Keratinocyte (primary cell): ENCODE measurements at regions not wholly inside any gene's neighbourhood (a gene's known extent, or its start where the extent isn't known, plus 50 kb on each side); places are given as distances from the start of the nearest gene placed in this dataset.
A peak's percentile ranks its signal among the peaks of the same experiment; 100 is the strongest.

Experiments
- DNase-seq: peaks from one replicate; pipeline ENCODE4 v3.0.0-alpha.2; 2011; ENCODE audit warnings: low read depth, missing footprints, low spot score
- FAIRE-seq: peaks from 2 replicates; lab custom pipeline; 2011; peaks lifted over from hg19 to GRCh38; lab: Jason Lieb, UNC
- H2AFZ ChIP-seq: 2 replicates; pipeline ENCODE4 v1.6.0; 2012; ENCODE audit warnings: low read length, control low read depth, inconsistent platforms; ENCODE audit not compliant: control insufficient read depth
- H3K27ac ChIP-seq: 2 replicates; pipeline ENCODE4 v1.5.1; 2011; ENCODE audit warnings: low read length; ENCODE audit not compliant: control insufficient read depth, insufficient read depth
- H3K27me3 ChIP-seq: 3 replicates; pipeline ENCODE4 v1.6.0; 2011; ENCODE audit warnings: low read length; ENCODE audit not compliant: control insufficient read depth, insufficient read depth; ENCODE audit errors: extremely low read depth
- H3K36me3 ChIP-seq, 2 experiments: 2 replicates in 1 of 2; 3 replicates in 1 of 2; pipeline ENCODE4 v1.5.1; 2011; ENCODE audit warnings: low read length in 2 of 2, mild to moderate bottlenecking in 1 of 2; ENCODE audit not compliant: control insufficient read depth in 2 of 2, insufficient read depth in 2 of 2; ENCODE audit errors: extremely low read depth in 1 of 2
- H3K4me1 ChIP-seq: 3 replicates; pipeline ENCODE4 v1.5.1; 2011; ENCODE audit warnings: low read length; ENCODE audit not compliant: control insufficient read depth, insufficient read depth; ENCODE audit errors: extremely low read depth
- H3K4me2 ChIP-seq: 3 replicates; pipeline ENCODE4 v1.6.0; 2011; ENCODE audit warnings: low read depth, low read length; ENCODE audit not compliant: control insufficient read depth, insufficient read depth; ENCODE audit errors: extremely low read depth
- H3K4me3 ChIP-seq, 3 experiments: fragments of 200-600 bp in 1 of 3; sonication (generic) in 1 of 3; 2 replicates in 2 of 3; 3 replicates in 1 of 3; pipeline ENCODE4 v1.5.1; 2011 to 2016; ENCODE audit warnings: low read length in 3 of 3, mild to moderate bottlenecking in 3 of 3, control low read depth in 2 of 3, inconsistent platforms in 1 of 3, low read depth in 1 of 3, mixed read lengths in 1 of 3, mixed run types in 1 of 3, moderate library complexity in 1 of 3; ENCODE audit not compliant: control insufficient read depth in 2 of 3, insufficient read depth in 2 of 3; ENCODE audit errors: extremely low read depth in 1 of 3
- H3K79me2 ChIP-seq: 2 replicates; pipeline ENCODE4 v1.6.0; 2012; ENCODE audit warnings: low read length; ENCODE audit not compliant: control insufficient read depth, insufficient read depth
- H3K9ac ChIP-seq: 3 replicates; pipeline ENCODE4 v1.6.0; 2011; ENCODE audit warnings: low read length; ENCODE audit not compliant: control insufficient read depth, insufficient read depth; ENCODE audit errors: extremely low read depth
- H3K9me1 ChIP-seq: 3 replicates; pipeline ENCODE4 v1.6.0; 2011; ENCODE audit warnings: low read length; ENCODE audit not compliant: control insufficient read depth, insufficient read depth; ENCODE audit errors: extremely low read depth
- H3K9me3 ChIP-seq: 2 replicates; pipeline ENCODE4 v1.5.1; 2012; ENCODE audit warnings: low read depth, low read length; ENCODE audit not compliant: control insufficient read depth
- H4K20me1 ChIP-seq: 3 replicates; pipeline ENCODE4 v1.6.0; 2011; ENCODE audit warnings: low read length; ENCODE audit not compliant: control insufficient read depth, insufficient read depth; ENCODE audit errors: extremely low read depth
- CTCF ChIP-seq, 3 experiments: IDR thresholded peaks in 1 of 3; conservative IDR thresholded peaks in 1 of 3; optimal IDR thresholded peaks in 1 of 3; 2 replicates in 2 of 3; 3 replicates in 1 of 3; pipeline versions ENCODE3 to v1.5.1; 2011; ENCODE audit warnings: low read length in 3 of 3, mild to moderate bottlenecking in 3 of 3, moderate library complexity in 2 of 3, control low read depth in 1 of 3, inconsistent platforms in 1 of 3; ENCODE audit not compliant: insufficient read depth in 2 of 3; ENCODE audit errors: extremely low read depth in 1 of 3
- EZH2 ChIP-seq: IDR thresholded peaks from one replicate; pipeline ENCODE4 v1.6.1; 2012; ENCODE audit warnings: inconsistent platforms, mild to moderate bottlenecking, low read length, moderate library complexity
- dilution Hi-C: fragments of 300-500 bp; cut with MboI; formaldehyde crosslinking; loops from one replicate; pipeline ENCODE4 v1.7.0; 2020; ENCODE audit warnings: low sequenced_read_pairs; ENCODE audit not compliant: extremely low pct_ligation_motif_present

GRCh38 chr1:72846476-72847278 lies 564.3 kb upstream of the NEGR1 start:
- Histone ChIP-seq H3K27me3 (no peaks in the 10 kb centered on the region), H2AFZ (no peak overlapping the region), H3K36me3 (no peaks in the 10 kb centered on the region), H3K4me2 (no peak overlapping the region), H3K9me3 (no peaks in the 10 kb centered on the region), H3K79me2 (no peaks in the 10 kb centered on the region), H3K9ac (no peak overlapping the region), H3K4me1 (no peaks in the 10 kb centered on the region), H4K20me1 (no peaks in the 10 kb centered on the region), H3K27ac (no peak overlapping the region), H3K9me1 (no peaks in the 10 kb centered on the region), H3K4me3 (no peak overlapping the region)
- no peak for TF ChIP-seq EZH2
- DNase-seq: no peak
- no peak for FAIRE-seq
- dilution Hi-C loops: no loop called here

- no peak overlapping the region for H3K9ac ChIP-seq
- no peaks in the 10 kb centered on the region for H3K4me1 ChIP-seq
- no peaks in the 10 kb centered on the region for H3K9me1 ChIP-seq
- H3K9me3 ChIP-seq: no peaks in the 10 kb centered on the region
- DNase-seq (no peak), FAIRE-seq (no peak)
- no peaks in the 10 kb centered on the region for H3K36me3 ChIP-seq
- TF ChIP-seq EZH2 (no peak), CTCF (optimal IDR thresholded peaks at IDR 0.05 in 1 of 3, IDR thresholded peaks at IDR 0.05 in 1 of 3, conservative IDR thresholded peaks at IDR 0.05 in 1 of 3; ENCODE audit: extremely low read depth in 1 of 3, insufficient read depth in 2 of 3, low read length in 3 of 3) (no peak)
- no peaks in the 10 kb centered on the region for H3K27me3 ChIP-seq
- dilution Hi-C loops: no loop called here
- no peak overlapping the region for H3K4me3 ChIP-seq
- H3K4me2 ChIP-seq: no peak overlapping the region
- H4K20me1 ChIP-seq: no peaks in the 10 kb centered on the region
- H2AFZ ChIP-seq: no peak overlapping the region
- no peaks in the 10 kb centered on the region for H3K79me2 ChIP-seq
- no peak overlapping the region for H3K27ac ChIP-seq
Measured at GRCh38 chr1:72845981-72846380, 563.6 kb upstream of the NEGR1 start.

GRCh38 chr1:72845381-72845780 lies 563.0 kb upstream of the NEGR1 start:
- Histone ChIP-seq H3K79me2 (no peaks in the 10 kb centered on the region), H3K36me3 (no peaks in the 10 kb centered on the region), H3K9me1 (no peaks in the 10 kb centered on the region), H4K20me1 (no peaks in the 10 kb centered on the region), H3K9me3 (no peaks in the 10 kb centered on the region), H2AFZ (no peak overlapping the region), H3K9ac (no peak overlapping the region), H3K4me1 (no peaks in the 10 kb centered on the region), H3K27ac (no peak overlapping the region), H3K4me3 (no peak overlapping the region), H3K27me3 (no peaks in the 10 kb centered on the region), H3K4me2 (no peak overlapping the region)
- FAIRE-seq (no peak), DNase-seq (no peak)
- dilution Hi-C loops: no loop called here
- TF ChIP-seq CTCF (optimal IDR thresholded peaks at IDR 0.05 in 1 of 3, IDR thresholded peaks at IDR 0.05 in 1 of 3, conservative IDR thresholded peaks at IDR 0.05 in 1 of 3; ENCODE audit: extremely low read depth in 1 of 3, insufficient read depth in 2 of 3, low read length in 3 of 3) (peak in 1 of 3 experiments; percentile 22), EZH2 (no peak)
